LNCaP clone FGC (cell line): ENCODE measurements at regions not wholly inside any gene's neighbourhood (a gene's known extent, or its start where the extent isn't known, plus 50 kb on each side); places are given as distances from the start of the nearest gene placed in this dataset.

Experiments
- DNase-seq: peaks from one replicate; pipeline ENCODE4 v3.0.0-alpha.2; 2011; ENCODE audit warnings: low read depth
- H3K4me3 ChIP-seq: 2 replicates; pipeline ENCODE4 v1.5.1; 2011; ENCODE audit warnings: mild to moderate bottlenecking, low read depth, low read length, control low read depth
- CTCF ChIP-seq: IDR thresholded peaks from 2 replicates; pipeline ENCODE4 v1.5.1; 2012; ENCODE audit warnings: mild to moderate bottlenecking; ENCODE audit not compliant: control insufficient read depth, insufficient read depth; ENCODE audit errors: extremely low read depth

GRCh38 chr10:128964100-128964403 is 503.0 kb upstream of the MGMT start:
- no peak overlapping the region for H3K4me3 ChIP-seq
- no peak for DNase-seq
- TF ChIP-seq CTCF, result no peak

DNA sequence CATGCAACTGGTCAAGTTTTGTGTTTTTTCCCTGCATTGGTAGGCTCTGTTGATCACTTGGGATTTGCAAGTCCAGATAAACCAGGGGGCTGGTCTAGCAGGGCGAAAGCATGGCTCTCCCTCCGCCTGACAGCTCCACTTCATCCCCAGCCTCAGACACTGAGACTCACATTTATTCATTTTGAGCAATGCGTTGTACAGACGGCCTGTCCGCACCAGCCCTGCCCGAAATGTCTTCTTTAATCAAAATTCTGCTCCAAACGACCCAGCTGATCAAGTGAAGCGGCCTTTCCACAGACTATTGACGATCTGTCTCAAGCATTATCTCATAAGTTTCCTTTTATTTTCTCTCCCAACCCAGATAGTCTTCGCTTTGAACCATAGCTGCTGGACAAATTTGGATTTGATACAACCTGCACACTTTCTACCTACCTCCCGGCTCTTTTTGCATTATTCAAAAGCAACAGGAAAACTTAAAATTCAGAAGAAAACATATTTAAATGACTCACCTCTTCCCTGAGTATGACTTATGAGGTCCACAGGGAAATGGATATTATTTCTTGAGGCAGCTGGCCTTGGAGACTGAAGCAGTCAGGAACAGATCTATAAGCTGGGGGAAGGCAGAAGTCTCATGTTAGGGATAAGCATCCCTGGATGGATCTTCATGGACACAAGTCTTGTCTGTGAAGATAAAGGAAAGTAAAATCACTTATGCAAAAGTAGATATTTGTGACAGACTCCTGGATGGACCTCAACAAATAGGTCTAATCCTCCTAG is 498.9 kb upstream of the MGMT start:
- no peak for TF ChIP-seq CTCF
- DNase-seq, result no peak
- H3K4me3 ChIP-seq, result no peak overlapping the region

DNA sequence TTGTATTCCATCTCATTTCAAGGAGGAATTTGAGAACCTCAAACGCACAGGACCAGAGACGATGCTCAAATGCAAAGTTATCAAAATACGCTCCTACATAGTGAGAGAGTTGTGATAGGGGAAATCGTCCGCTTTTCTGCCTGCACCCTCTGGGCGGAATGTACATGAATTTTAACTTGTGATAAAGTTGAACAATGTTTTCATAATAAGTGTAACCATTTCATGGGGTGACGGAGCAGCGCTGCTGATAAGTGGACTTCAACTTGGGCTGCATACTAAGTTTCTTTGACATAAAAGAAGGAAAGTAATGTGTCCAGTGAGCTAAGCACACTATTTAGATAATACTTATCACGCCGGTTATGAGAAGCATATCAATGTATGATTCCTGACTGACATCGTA is 497.5 kb upstream of the MGMT start:
- H3K4me3 ChIP-seq, result no peak overlapping the region
- TF ChIP-seq CTCF, result no peak
- DNase-seq, result no peak

GRCh38 chr10:128971374-128972035 is 495.5 kb upstream of the MGMT start:
- TF ChIP-seq CTCF, result no peak
- no peak for DNase-seq
- no peak overlapping the region for H3K4me3 ChIP-seq

- TF ChIP-seq CTCF, result no peak
- DNase-seq, result no peak
- no peak overlapping the region for H3K4me3 ChIP-seq
Measured at GRCh38 chr10:128972036-128972405, 495.0 kb upstream of the MGMT start.

DNA sequence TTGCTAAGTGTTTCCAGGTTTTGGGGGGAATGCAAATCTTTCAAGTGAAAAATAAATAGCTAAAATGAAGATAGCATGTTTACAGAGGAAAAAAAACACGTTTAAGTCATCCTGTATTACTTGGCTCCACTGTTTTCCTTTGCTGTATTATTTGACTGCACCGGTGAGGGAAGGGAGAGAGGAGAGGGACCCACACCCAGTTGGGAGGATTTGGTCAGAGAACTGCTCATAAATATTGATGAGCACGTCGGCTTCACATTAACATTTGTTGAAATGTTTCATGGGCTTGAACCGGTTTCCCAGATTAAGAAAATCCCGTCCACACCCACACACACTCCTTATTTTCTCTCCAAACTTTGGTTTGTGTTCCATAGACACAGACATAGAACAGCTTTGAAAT is 493.8 kb upstream of the MGMT start:
- no peak for DNase-seq
- no peak for TF ChIP-seq CTCF
- no peak overlapping the region for H3K4me3 ChIP-seq

- no peak for TF ChIP-seq CTCF
- DNase-seq, result no peak
- no peak overlapping the region for H3K4me3 ChIP-seq
Measured at GRCh38 chr10:128976856-128977255, 490.2 kb upstream of the MGMT start.
